SK-N-SH (cell line): ENCODE measurements at regions not wholly inside any gene's neighbourhood (a gene's known extent, or its start where the extent isn't known, plus 50 kb on each side); places are given as distances from the start of the nearest gene placed in this dataset.

Experiments used
- CTCF ChIA-PET: fragments of 300-600, 350-600 bp; formaldehyde crosslinking; extraction: SDS; loops from one replicate; lab custom pipeline; 2021; lab: Yijun Ruan, JAX
- POLR2A ChIA-PET: fragments of 350-600 bp; sonication (Branson Sonifier 250); formaldehyde crosslinking; extraction: SDS; loops from one replicate; lab custom pipeline; 2020; ENCODE audit warnings: antibody characterized with exemption, inconsistent platforms; lab: Yijun Ruan, JAX
- DNase-seq: peaks from one replicate; pipeline ENCODE4 v3.0.0; 2012
- H2AFZ ChIP-seq: fragments of 200-600 bp; sonication (generic); 2 replicates; pipeline ENCODE4 v1.8.1; 2016; ENCODE audit warnings: antibody characterized with exemption, mild to moderate bottlenecking, low read depth
- H3F3A ChIP-seq: fragments of 200-600 bp; sonication (generic); replicated peaks from 2 replicates; pipeline ENCODE3; 2016; ENCODE audit warnings: antibody characterized with exemption, mild to moderate bottlenecking; ENCODE audit not compliant: insufficient read depth
- H3K27ac ChIP-seq, 2 experiments: fragments of 200-500 bp in 1 of 2; fragments of 200-600 bp in 1 of 2; sonication (Bioruptor generic) in 1 of 2; sonication (generic), shearing (Covaris generic) in 1 of 2; 2 replicates each; pipeline versions ENCODE4 v1.5.1 to v1.6.1; 2014 to 2016; ENCODE audit warnings: low read depth in 2 of 2, inconsistent platforms in 1 of 2, low read length in 1 of 2, mild to moderate bottlenecking in 1 of 2, mixed read lengths in 1 of 2
- H3K27me3 ChIP-seq: fragments of 200-600 bp; sonication (generic), shearing (Covaris generic); 2 replicates; pipeline ENCODE4 v1.6.1; 2016; ENCODE audit warnings: mixed run types; ENCODE audit not compliant: insufficient read depth
- H3K36me3 ChIP-seq, 2 experiments: fragments of 200-500 bp in 1 of 2; fragments of 200-600 bp in 1 of 2; sonication (Bioruptor generic) in 1 of 2; sonication (generic) in 1 of 2; replicated peaks in 1 of 2; 2 replicates each; pipeline versions ENCODE3 to v1.5.1; 2014 to 2016; ENCODE audit warnings: low read length in 1 of 2, mild to moderate bottlenecking in 1 of 2; ENCODE audit not compliant: insufficient read depth in 2 of 2, control insufficient read depth in 1 of 2
- H3K4me1 ChIP-seq, 2 experiments: fragments of 200-500 bp in 1 of 2; fragments of 200-600 bp in 1 of 2; sonication (Bioruptor generic) in 1 of 2; sonication (generic), shearing (Covaris generic) in 1 of 2; 2 replicates each; pipeline versions ENCODE4 v1.5.1 to v1.6.1; 2014 to 2016; ENCODE audit warnings: low read depth in 1 of 2, low read length in 1 of 2, mixed run types in 1 of 2; ENCODE audit not compliant: insufficient read depth in 2 of 2, control insufficient read depth in 1 of 2
- H3K4me2 ChIP-seq: fragments of 200-600 bp; sonication (generic), shearing (Covaris generic); 2 replicates; pipeline ENCODE4 v1.6.1; 2017; ENCODE audit warnings: mixed run types
- H3K4me3 ChIP-seq, 2 experiments: fragments of 200-500 bp in 1 of 2; fragments of 200-600 bp in 1 of 2; sonication (Bioruptor generic) in 1 of 2; sonication (generic), shearing (Covaris generic) in 1 of 2; 2 replicates each; pipeline versions ENCODE4 v1.5.1 to v1.8.1; 2014 to 2016; ENCODE audit warnings: low read depth in 2 of 2, inconsistent platforms in 1 of 2, low read length in 1 of 2, mild to moderate bottlenecking in 1 of 2, mixed read lengths in 1 of 2, moderate library complexity in 1 of 2
- H3K79me2 ChIP-seq: fragments of 200-600 bp; sonication (generic); 2 replicates; pipeline ENCODE4 v1.8.1; 2017; ENCODE audit warnings: mild to moderate bottlenecking; ENCODE audit not compliant: insufficient read depth
- H3K9ac ChIP-seq: fragments of 200-600 bp; sonication (generic); 2 replicates; pipeline ENCODE4 v1.6.1; 2017; ENCODE audit warnings: mixed run types
- H3K9me2 ChIP-seq: fragments of 200-600 bp; sonication (generic); 2 replicates; pipeline ENCODE4 v1.6.1; 2017; ENCODE audit warnings: mixed run types
- H3K9me3 ChIP-seq: fragments of 200-600 bp; sonication (generic); 2 replicates; pipeline ENCODE4 v1.6.1; 2017; ENCODE audit warnings: mixed run types, mild to moderate bottlenecking, moderate library complexity
- H4K20me1 ChIP-seq: fragments of 200-600 bp; sonication (generic); 2 replicates; pipeline ENCODE4 v1.6.1; 2017; ENCODE audit warnings: mild to moderate bottlenecking, mixed run types; ENCODE audit not compliant: insufficient read depth
- EP300 ChIP-seq, 2 experiments: IDR thresholded peaks; 2 replicates each; pipeline versions ENCODE4 v1.4.0 to v1.6.1; 2012; ENCODE audit warnings: borderline replicate concordance in 1 of 2, low read depth in 1 of 2, low read length in 1 of 2
- EZH2phosphoT487 ChIP-seq: fragments of 200-600 bp; sonication (generic); IDR thresholded peaks from 2 replicates; pipeline ENCODE4 v1.6.1; 2017; ENCODE audit warnings: low read depth, mixed run types, mild to moderate bottlenecking, antibody characterized with exemption, moderate library complexity, borderline replicate concordance
- FOXM1 ChIP-seq: IDR thresholded peaks from 2 replicates; pipeline ENCODE4 v1.4.0; 2012; ENCODE audit warnings: low read depth, mild to moderate bottlenecking
- GATA2 ChIP-seq: sonication (generic); formaldehyde crosslinking; IDR thresholded peaks from 2 replicates; pipeline ENCODE4 v1.5.0; 2020; ENCODE audit warnings: mild to moderate bottlenecking, missing genetic modification reagents
- JUND ChIP-seq: IDR thresholded peaks from 2 replicates; pipeline ENCODE4 v1.4.0; 2012
- MXI1 ChIP-seq: IDR thresholded peaks from 2 replicates; pipeline ENCODE4 v1.6.1; 2012; ENCODE audit warnings: mild to moderate bottlenecking, low read depth, low read length, improper control_type of control experiment
- RAD21 ChIP-seq: IDR thresholded peaks from 2 replicates; pipeline ENCODE4 v1.6.1; 2012; ENCODE audit warnings: mild to moderate bottlenecking, low read length
- RCOR1 ChIP-seq: fragments of 150-350 bp; IDR thresholded peaks from 2 replicates; pipeline ENCODE4 v1.6.1; 2017; ENCODE audit warnings: antibody characterized with exemption, low read length
- SIN3A ChIP-seq: IDR thresholded peaks from 2 replicates; pipeline ENCODE4 v1.6.1; 2012; ENCODE audit warnings: low read depth, mild to moderate bottlenecking, low read length, moderate library complexity, borderline replicate concordance
- TAF1 ChIP-seq: IDR thresholded peaks from 2 replicates; pipeline ENCODE4 v1.6.1; 2012; ENCODE audit warnings: low read depth, mild to moderate bottlenecking, low read length, moderate library complexity, borderline replicate concordance
- YY1 ChIP-seq: IDR thresholded peaks from 2 replicates; pipeline ENCODE4 v1.4.0; 2012; ENCODE audit warnings: low read depth, mild to moderate bottlenecking
- WGBS: methylation state at CpG from one replicate; pipeline ENCODE4 v1.1.6; 2017; ENCODE audit warnings: low lambda C conversion rate; 5-methylcytosine and 5-hydroxymethylcytosine counted together
- TF ChIP-seq, protein P1 (sequence below): IDR thresholded peaks from 2 replicates; pipeline ENCODE4 v1.6.1; 2012; ENCODE audit warnings: mild to moderate bottlenecking, low read depth, low read length, moderate library complexity
- TF ChIP-seq, protein P2 (sequence below): fragments of 150-350 bp; IDR thresholded peaks from 2 replicates; pipeline ENCODE4 v1.6.1; 2016; ENCODE audit warnings: mild to moderate bottlenecking, low read depth, low read length
- TF ChIP-seq, protein P3 (sequence below): IDR thresholded peaks from 2 replicates; pipeline ENCODE4; 2012
- TF ChIP-seq, protein P4 (sequence below): IDR thresholded peaks from 2 replicates; pipeline ENCODE4 v1.4.0; 2012; ENCODE audit warnings: low read depth

DNA sequence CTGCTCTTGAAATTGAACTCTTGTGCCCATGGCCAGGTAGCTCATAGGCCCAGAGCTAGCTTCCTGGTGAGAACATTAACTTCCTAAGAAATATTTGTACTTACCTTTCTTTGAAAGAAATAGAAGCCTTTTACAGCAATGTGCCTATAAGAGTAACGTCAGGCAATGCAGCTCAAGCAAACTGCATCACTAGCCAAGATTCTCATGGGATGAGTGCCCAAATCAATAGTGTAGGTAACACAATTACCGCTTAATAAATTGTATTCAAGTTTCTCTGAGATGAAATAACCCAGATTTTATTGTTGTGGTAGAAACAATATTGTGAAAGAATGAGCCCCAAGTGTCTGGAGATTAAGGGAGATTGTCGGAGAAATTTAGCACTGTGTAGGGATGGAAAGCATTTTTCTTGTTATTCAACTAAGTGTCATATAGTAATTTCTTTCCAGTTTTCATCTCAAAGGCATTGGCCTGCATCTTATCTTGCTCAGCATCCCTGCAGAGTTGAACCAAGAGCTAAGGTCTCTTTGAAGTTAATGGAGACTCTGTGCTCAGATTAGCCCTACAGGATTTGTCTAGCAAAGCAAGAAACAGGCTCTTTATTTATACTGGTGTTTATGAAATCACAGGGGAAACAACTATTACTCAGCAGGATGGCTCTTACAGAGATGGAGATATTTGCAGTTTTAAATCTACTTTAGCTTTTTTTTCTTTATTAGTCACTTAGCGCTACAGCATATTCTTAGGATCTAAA, 321.0 kb upstream of the PDGFD start:
- WGBS: 60% methylated on average over 4 of the region's 4 CpGs
- Histone ChIP-seq H3K27ac (peak overlapping the region in 1 of 2 experiments; percentile 28; a peak in 1 of 4 replicates), H3K27me3 (no peaks in the 10 kb centered on the region), H3K9me2 (no peaks in the 10 kb centered on the region)
- DNase-seq: no peak
- CTCF ChIA-PET: interaction anchor here (1.0 to 1.9 kb wide), 2 partner anchors 11 to 329 kb away, joined by 3 to 6 read pairs; no protein-coding TSS in a partner anchor
- TF ChIP-seq FOXM1: no peak
- no peak for TF ChIP-seq YY1
- TF ChIP-seq MXI1: no peak
- TF ChIP-seq, protein P1, sequence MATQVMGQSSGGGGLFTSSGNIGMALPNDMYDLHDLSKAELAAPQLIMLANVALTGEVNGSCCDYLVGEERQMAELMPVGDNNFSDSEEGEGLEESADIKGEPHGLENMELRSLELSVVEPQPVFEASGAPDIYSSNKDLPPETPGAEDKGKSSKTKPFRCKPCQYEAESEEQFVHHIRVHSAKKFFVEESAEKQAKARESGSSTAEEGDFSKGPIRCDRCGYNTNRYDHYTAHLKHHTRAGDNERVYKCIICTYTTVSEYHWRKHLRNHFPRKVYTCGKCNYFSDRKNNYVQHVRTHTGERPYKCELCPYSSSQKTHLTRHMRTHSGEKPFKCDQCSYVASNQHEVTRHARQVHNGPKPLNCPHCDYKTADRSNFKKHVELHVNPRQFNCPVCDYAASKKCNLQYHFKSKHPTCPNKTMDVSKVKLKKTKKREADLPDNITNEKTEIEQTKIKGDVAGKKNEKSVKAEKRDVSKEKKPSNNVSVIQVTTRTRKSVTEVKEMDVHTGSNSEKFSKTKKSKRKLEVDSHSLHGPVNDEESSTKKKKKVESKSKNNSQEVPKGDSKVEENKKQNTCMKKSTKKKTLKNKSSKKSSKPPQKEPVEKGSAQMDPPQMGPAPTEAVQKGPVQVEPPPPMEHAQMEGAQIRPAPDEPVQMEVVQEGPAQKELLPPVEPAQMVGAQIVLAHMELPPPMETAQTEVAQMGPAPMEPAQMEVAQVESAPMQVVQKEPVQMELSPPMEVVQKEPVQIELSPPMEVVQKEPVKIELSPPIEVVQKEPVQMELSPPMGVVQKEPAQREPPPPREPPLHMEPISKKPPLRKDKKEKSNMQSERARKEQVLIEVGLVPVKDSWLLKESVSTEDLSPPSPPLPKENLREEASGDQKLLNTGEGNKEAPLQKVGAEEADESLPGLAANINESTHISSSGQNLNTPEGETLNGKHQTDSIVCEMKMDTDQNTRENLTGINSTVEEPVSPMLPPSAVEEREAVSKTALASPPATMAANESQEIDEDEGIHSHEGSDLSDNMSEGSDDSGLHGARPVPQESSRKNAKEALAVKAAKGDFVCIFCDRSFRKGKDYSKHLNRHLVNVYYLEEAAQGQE: no peak
- no peak for TF ChIP-seq EZH2phosphoT487
- no peak for TF ChIP-seq GATA2 (CRISPR knock-in tag)
- TF ChIP-seq RAD21: no peak
- TF ChIP-seq, protein P2, sequence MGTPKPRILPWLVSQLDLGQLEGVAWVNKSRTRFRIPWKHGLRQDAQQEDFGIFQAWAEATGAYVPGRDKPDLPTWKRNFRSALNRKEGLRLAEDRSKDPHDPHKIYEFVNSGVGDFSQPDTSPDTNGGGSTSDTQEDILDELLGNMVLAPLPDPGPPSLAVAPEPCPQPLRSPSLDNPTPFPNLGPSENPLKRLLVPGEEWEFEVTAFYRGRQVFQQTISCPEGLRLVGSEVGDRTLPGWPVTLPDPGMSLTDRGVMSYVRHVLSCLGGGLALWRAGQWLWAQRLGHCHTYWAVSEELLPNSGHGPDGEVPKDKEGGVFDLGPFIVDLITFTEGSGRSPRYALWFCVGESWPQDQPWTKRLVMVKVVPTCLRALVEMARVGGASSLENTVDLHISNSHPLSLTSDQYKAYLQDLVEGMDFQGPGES: no peak
- no peak for TF ChIP-seq JUND
- no peak for TF ChIP-seq EP300 (IDR thresholded peaks at IDR 0.05; ENCODE audit: borderline replicate concordance in 1 of 2, low read depth in 1 of 2, low read length in 1 of 2)
- TF ChIP-seq, all 33 proteins: peak for 0
- Histone ChIP-seq H3K79me2 (no peaks in the 10 kb centered on the region), H3K9me3 (peaks cover 10% of the 10 kb centered on the region; the same call in 1 of the 2 replicates), H3K4me3 (no peak overlapping the region), H3K36me3 (no peaks in the 10 kb centered on the region), H3K9ac (no peak overlapping the region), H3K4me2 (no peak overlapping the region), H4K20me1 (no peaks in the 10 kb centered on the region), H3F3A (no peaks in the 10 kb centered on the region), H3K4me1 (peaks cover 0 to 8% of the 10 kb centered on the region in 2 experiments; a peak in 3 of 4 replicates), H2AFZ (no peak overlapping the region)
- POLR2A ChIA-PET: no interaction called here

DNA sequence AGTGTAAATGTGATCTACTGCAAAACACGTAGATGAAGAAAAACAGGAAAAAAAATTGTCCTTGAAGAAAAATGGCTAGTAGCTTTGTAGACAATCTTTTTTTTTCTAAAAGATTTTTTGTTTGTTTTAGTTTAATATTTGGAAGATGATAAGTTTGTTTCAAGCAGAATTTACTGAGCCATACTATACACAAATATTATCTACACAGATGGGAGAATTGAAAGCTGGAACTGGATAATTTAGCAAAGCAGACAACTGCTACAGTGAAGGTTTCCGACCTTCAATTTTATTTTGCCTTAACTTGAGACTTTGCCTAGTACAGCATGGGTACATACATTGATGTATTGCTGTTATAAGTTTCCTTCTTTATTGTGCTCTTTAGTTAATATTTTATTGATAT, 313.0 kb upstream of the PDGFD start:
- Histone ChIP-seq H4K20me1 (no peaks in the 10 kb centered on the region), H3K9me3 (no peaks in the 10 kb centered on the region), H2AFZ (no peak overlapping the region), H3K9me2 (no peaks in the 10 kb centered on the region), H3K4me2 (no peak overlapping the region), H3K79me2 (no peaks in the 10 kb centered on the region), H3K4me3 (no peak overlapping the region), H3K9ac (no peak overlapping the region), H3K36me3 (no peaks in the 10 kb centered on the region), H3K4me1 (no peaks in the 10 kb centered on the region; a peak in 1 of 4 replicates), H3F3A (no peaks in the 10 kb centered on the region), H3K27ac (no peak overlapping the region), H3K27me3 (no peaks in the 10 kb centered on the region)
- POLR2A ChIA-PET: no interaction called here
- 65% methylated on average over 2 of the region's 2 CpGs for WGBS
- CTCF ChIA-PET: interaction anchor here (0.9 kb wide), 1 partner anchor 14 kb away, joined by 3 read pairs; no protein-coding TSS in a partner anchor
- TF ChIP-seq RCOR1 (no peak), TAF1 (no peak), SIN3A (no peak), EZH2phosphoT487 (no peak), FOXM1 (no peak)
- TF ChIP-seq, protein P3, sequence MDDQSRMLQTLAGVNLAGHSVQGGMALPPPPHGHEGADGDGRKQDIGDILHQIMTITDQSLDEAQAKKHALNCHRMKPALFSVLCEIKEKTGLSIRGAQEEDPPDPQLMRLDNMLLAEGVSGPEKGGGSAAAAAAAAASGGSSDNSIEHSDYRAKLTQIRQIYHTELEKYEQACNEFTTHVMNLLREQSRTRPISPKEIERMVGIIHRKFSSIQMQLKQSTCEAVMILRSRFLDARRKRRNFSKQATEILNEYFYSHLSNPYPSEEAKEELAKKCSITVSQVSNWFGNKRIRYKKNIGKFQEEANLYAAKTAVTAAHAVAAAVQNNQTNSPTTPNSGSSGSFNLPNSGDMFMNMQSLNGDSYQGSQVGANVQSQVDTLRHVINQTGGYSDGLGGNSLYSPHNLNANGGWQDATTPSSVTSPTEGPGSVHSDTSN: no peak
- TF ChIP-seq, protein P4, sequence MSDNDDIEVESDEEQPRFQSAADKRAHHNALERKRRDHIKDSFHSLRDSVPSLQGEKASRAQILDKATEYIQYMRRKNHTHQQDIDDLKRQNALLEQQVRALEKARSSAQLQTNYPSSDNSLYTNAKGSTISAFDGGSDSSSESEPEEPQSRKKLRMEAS: no peak
- no peak for DNase-seq
